ENCODE measurements at regions not wholly inside any gene's neighbourhood (a gene's known extent, or its start where the extent isn't known, plus 50 kb on each side); places are given as distances from the start of the nearest gene placed in this dataset.
"Not testable (repeated sequence)": the region's sequence is repeated elsewhere in the genome, so short reads cannot be mapped to it uniquely, and the experiment has no call there.

GRCh38 chr5:56313004-56313531 lies 79.9 kb upstream of the ANKRD55 start:
- DNase-seq = no peak

GRCh38 chr5:56311306-56311905 lies 78.3 kb upstream of the ANKRD55 start:
- no peak for DNase-seq

DNA sequence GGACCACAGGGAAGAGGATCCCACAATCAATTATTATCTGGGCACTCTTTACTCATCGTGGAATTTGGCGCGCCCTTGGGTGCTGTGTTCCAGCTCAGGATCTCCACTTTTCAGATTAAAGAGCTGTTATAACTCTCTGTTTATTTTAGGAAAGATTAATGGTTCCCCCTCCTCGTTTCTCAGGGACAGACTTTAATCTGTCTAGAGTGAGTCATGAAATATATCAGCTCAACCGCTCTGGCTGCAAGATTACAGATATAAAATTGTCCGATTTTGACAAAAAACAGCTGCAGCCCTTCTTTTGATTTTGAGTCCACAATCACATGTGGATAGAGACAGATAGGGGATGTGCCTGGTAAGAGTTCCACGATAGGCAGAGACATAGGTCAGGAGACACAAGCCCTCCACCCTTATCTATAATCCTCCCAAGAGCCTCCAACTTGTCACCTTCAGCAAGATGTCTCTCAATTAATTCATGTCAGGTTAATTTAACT lies 77.6 kb upstream of the ANKRD55 start:
- DNase-seq = no peak

DNA sequence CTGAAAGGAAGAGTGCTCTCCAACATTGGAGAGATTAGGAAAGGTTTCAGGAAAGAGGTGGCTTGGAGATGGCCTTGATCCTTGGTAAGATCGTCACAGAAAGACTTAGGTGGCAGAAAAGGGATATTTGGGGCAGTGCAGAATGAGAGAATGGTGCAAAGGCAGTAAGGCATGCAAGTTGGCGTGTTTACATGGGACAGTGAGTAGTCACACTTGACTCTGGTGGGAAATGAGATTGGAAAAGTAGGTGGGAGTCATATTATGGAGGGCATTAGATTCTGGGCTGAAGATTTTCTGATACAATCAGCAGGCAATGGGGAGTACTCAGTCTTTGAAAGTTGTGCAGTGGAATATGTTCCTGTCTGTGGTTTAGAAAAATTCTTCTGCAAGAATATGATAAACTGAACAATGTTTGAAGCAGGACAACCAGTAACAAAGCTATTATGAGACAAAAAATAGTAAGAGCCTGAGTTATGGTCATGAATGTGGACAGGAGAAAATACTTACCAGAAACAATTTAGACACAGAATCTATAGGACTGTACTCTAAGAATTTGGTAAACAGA lies 76.2 kb upstream of the ANKRD55 start:
- DNase-seq = no peak

GRCh38 chr5:56307714-56308333 lies 74.7 kb upstream of the ANKRD55 start:
- no peak for DNase-seq

GRCh38 chr5:56306433-56307150 lies 73.5 kb upstream of the ANKRD55 start:
- no peak for DNase-seq

DNA sequence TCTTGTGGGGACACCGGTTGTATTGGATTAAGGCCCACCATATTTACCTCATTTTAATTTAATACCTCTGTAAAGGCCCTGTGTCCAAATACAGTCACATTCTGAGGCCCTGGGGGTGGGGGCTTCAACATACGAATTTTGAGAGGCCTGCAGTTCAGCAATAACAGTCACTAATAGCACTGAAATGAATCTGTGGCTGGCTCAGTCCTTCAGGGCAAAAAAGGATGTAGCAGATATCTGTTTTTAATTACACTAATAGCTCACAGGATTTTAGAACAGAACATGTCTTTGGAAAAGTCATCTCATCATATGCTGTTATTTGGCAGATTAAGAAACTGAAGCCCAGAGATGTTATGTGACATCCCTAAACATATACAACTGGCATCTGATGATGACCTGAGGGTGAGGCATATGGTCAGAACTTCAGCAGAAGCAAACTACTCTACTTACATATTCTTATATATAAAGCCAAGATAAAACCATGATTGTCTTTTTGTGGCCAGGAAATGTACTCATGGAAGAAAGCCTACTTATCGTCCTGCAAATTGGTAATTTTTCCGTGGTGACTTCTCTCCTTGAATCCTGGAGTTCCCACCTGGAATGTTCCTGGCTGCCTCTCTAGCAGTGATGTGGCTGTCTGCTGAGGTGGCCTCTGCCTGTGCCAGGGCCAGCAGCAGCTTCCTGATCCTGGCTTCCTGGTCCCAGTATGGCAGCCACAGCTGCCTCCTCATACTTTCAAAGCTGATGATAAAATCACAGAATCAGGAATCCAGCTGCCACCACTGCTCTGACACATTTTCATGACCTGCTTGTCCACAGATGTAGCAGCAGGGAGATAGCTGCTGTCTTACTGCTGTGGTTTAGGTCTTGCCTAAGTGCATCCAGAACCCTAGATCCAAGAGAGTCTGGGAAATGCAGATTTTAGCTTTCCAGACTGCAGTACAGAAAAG lies 72.1 kb upstream of the ANKRD55 start:
- no peak for DNase-seq

GRCh38 chr5:56303511-56303910 lies 70.4 kb upstream of the ANKRD55 start:
- no peak for DNase-seq

DNA sequence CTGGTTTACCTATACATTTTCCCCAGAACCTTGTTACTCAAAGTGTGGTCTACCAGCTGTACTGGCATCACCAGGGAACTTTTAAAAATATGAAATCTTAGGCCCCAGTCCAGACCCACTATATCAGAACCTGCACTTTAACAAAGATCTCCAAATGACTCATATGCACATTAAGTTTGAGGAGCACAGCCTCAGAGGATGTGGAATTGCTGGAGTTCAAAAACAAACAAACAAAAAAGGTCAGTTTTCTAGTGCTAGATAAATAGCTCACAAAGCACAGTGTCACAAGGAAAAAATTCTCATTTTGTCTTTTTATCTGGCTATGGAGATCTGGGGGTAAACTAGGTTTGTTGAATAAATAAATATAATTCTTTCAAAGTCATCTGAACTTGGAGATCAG lies 68.9 kb upstream of the ANKRD55 start:
- DNase-seq = no peak

DNA sequence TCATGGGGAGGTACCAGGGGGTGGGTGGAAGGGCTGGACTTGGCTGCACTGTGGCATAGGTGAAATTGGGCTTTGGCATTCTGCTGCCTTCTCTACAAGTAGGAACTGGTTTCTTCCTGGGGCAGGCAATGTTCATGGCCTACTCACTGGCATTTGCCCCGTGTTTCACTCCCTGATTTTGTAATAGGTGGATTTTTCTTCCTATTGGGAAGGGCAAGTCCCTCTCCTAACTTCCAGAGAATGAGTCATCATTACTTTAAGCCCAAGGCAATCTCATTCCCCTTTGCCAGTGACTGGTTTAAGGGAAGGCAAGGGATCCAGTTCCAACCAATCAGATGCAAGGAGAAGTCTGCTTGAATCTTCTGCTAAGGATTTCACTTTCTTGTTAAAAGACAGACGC lies 67.9 kb upstream of the ANKRD55 start:
- no peak for DNase-seq

GRCh38 chr5:56299212-56299611 lies 66.1 kb upstream of the ANKRD55 start:
- DNase-seq = no peak

DNA sequence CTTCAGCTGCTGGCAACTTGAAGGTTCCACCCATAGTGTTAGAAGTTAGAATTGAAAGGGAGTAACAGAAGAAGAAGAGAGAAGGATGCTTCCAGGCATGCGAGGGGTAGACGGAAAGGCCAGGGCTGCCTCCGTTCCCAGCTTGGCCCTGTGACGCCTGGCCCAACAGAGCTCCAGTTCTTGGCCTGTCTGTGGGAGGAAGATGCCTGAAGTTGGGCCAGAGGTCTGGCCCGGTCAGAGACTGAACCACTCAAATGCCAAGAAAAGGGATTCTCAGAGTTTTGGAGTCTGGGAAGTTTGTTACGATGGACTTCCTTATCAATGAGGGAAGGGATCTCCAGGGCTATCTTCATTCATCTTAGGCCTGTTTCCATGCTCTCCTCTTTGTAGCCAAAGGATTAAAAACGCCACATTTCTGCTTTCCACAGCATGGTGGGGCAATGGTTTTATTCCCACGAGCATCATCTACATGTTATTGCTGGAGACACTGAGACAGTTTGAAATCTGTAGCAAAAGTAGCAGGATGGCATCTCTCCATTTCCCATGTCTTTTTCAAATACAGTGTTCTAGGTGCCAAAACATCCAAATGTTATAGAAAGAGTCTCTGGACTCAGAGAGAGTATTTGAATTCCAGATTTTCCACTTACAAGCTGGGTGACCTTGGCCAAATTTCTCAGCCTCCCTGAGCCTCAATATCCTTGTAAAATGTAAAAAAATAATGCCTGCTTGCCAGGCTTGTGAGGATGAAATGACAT lies 65.4 kb upstream of the ANKRD55 start:
- no peak for DNase-seq

DNA sequence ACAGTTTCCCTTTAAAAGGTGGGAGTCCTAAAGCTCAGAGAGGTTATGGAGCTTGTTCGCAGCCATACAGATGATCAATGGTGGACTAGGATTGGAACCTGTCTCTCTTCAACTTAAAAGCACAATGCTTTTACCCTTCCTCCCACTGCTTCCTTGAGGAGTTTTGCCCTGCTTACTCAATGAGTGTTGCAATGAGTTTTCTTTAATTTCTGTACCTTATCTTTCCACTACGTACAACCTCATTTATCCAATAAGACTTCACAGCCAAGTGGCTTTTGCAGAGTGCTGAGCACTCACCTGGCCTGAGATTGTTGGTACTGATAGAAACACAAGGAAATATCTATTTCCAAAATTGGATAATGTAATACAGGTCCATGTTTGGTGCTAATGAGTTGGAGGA lies 64.7 kb upstream of the ANKRD55 start:
- no peak for DNase-seq

DNA sequence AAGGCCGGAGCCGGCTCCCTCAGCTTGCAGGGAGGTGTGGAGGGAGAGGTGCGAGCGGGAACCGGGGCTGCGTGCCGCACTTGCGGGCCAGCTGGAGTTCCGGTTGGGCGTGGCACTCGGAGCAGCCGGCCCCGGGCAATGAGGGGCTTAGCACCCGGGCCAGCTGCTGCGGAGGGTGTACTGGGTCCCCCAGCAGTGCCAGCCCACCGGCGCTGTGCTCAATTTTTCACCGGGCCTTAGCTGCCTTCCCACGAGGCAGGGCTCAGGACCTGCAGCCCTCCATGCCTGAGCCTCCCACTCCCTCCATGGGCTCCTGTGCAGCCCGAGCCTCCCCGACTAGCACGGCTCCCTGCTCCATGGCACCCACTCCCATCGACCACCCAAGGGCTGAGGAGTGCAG lies 62.2 kb upstream of the ANKRD55 start:
- not testable (repeated sequence) for DNase-seq

DNA sequence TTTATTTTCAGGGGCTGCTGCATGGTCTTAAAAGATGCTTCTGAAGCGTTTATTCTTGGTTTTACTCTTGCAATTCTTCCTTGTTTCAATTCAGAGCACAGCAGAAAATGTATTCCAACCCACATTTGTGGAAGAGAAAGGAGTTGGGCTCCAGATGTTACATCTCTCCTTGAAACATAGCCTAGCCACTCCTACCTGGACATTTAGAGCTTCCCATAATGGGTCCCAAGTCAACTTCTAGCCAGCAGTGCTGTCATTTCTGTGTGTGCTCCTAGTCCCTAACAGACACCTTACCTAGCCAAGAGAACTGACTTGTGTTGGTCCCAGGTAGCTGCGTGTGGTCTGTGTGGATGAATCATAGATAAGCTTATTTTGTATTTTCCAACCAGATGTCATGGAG lies 61.2 kb upstream of the ANKRD55 start:
- no peak for DNase-seq

GRCh38 chr5:56292874-56293273 lies 59.7 kb upstream of the ANKRD55 start:
- DNase-seq = not testable (repeated sequence)

- no peak for DNase-seq
These were observed 58.7 kb upstream of the ANKRD55 start for GRCh38 chr5:56291661-56292374.

GRCh38 chr5:56291079-56291643 lies 58.0 kb upstream of the ANKRD55 start:
- DNase-seq = no peak

DNA sequence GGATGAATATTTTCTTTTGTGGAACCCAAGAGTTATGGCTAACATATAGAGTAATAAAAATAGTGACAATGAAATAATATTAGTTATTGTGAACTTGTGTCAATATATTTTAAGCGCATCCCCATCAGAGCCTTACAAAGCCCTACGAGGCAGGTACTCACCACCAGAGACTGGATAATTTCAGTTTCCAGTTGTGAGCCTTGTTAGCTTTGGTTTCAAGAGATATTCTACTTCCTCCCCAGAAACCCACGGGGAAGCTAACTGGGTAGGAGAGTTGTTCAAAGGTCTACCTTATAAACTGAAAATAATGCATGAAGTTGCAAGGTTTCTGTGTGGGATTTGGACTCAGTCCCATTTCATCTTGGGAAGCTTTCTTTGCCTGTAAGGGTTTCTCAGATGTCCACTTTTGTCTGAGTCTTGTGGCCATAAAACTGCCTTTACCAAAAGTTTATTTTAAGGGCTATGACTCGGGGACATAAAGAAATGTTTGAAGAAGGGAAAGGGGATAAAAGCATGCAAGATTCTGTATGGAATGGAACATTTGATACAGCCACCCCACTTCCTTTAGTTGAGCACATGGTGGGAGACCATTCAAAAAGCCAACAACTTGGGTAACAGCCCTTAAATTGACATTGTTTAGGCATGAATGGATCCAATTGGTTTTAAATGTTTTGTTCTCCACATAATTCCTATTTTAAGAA lies 57.4 kb upstream of the ANKRD55 start:
- DNase-seq = no peak

DNA sequence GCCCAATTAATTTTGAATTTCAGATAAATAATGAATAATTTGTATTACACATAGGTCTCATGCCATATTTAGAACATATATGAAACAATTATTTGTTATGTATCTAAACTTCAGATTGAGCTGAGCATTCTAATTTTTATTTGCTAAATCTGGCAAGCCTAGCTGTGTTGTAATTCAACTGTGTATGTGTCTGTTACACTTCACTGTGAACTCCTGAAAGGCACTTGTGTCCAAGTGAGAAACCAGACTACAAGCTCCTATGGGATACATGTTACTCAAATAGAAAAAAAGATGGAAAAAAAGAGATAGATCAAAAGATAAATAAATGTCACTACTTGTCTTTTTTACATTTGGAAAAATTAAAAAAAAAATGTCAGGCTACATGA lies 56.5 kb upstream of the ANKRD55 start:
- DNase-seq = no peak

Data from NCI-H345 (cell line).